ENCODE measurements at regions not wholly inside any gene's neighbourhood (a gene's known extent, or its start where the extent isn't known, plus 50 kb on each side); places are given as distances from the start of the nearest gene placed in this dataset.

GRCh38 chr14:26121181-26121580 is 476.7 kb downstream of the NOVA1 start:
- CTCF ChIA-PET = interaction anchor here (0.7 kb wide), 1 partner anchor 43 kb away, joined by 3 read pairs; no protein-coding TSS in a partner anchor
- no TSS peak for BruUV-seq (replicated peaks)
- POLR2A ChIA-PET (ENCODE audit: low non-redundant PET) = no interaction called here

GRCh38 chr14:26113911-26114640 is 483.8 kb downstream of the NOVA1 start:
- peak; percentile 52 for DNase-seq (ENCODE audit: low spot score)
- Histone ChIP-seq H3K4me3 (ENCODE audit: low read depth, low read length, poor library complexity, severe bottlenecking) (no peak overlapping the region), H3K27ac (ENCODE audit: low read depth, low read length, poor library complexity, severe bottlenecking) (peak overlapping the region; percentile 28), H3K4me1 (ENCODE audit: insufficient read depth, low read length, poor library complexity, severe bottlenecking) (peaks cover 20% of the 10 kb centered on the region), H3K36me3 (ENCODE audit: insufficient read depth, low read length, poor library complexity, severe bottlenecking) (no peaks in the 10 kb centered on the region), H3K27me3 (replicated peaks; ENCODE audit: insufficient read depth, low read depth, low read length, poor library complexity) (no peaks in the 10 kb centered on the region), H3K9me3 (ENCODE audit: low read depth, low read length, poor library complexity, severe bottlenecking) (no peaks in the 10 kb centered on the region)
- TF ChIP-seq CTCF (conservative IDR thresholded peaks at IDR 0.05; ENCODE audit: low read depth, low read length) = no peak
- TF ChIP-seq EZH2 (IDR thresholded peaks at IDR 0.05; ENCODE audit: borderline replicate concordance, low read depth, low read length, poor library complexity, severe bottlenecking) = no peak
- POLR2A ChIA-PET (ENCODE audit: low non-redundant PET) = no interaction called here
- CTCF ChIA-PET = no interaction called here
- BruUV-seq (replicated peaks) = no TSS peak
- intact Hi-C loops (cut with micrococcal nuclease; ENCODE audit: unreplicated experiment) = no loop called here

More at GRCh38 chr14:26121181-26121580, 476.7 kb downstream of the NOVA1 start:
- Histone ChIP-seq H3K9me3 (ENCODE audit: low read depth, low read length, poor library complexity, severe bottlenecking) (no peaks in the 10 kb centered on the region), H3K36me3 (ENCODE audit: insufficient read depth, low read length, poor library complexity, severe bottlenecking) (no peaks in the 10 kb centered on the region), H3K4me1 (ENCODE audit: insufficient read depth, low read length, poor library complexity, severe bottlenecking) (peaks cover 32% of the 10 kb centered on the region), H3K27me3 (replicated peaks; ENCODE audit: insufficient read depth, low read depth, low read length, poor library complexity) (no peaks in the 10 kb centered on the region), H3K27ac (ENCODE audit: low read depth, low read length, poor library complexity, severe bottlenecking) (no peak overlapping the region), H3K4me3 (ENCODE audit: low read depth, low read length, poor library complexity, severe bottlenecking) (no peak overlapping the region)
- intact Hi-C loops (cut with micrococcal nuclease; ENCODE audit: unreplicated experiment) = loop anchor here (10.0 kb wide), 1 partner anchor 516 kb away; no protein-coding TSS in a partner anchor
- TF ChIP-seq CTCF (conservative IDR thresholded peaks at IDR 0.05; ENCODE audit: low read depth, low read length) (no peak), EZH2 (IDR thresholded peaks at IDR 0.05; ENCODE audit: borderline replicate concordance, low read depth, low read length, poor library complexity, severe bottlenecking) (no peak)
- peak; percentile 94 for DNase-seq (ENCODE audit: low spot score)

- H3K27me3 ChIP-seq (replicated peaks; ENCODE audit: insufficient read depth, low read depth, low read length, poor library complexity) = no peaks in the 10 kb centered on the region
Measured at GRCh38 chr14:26104717-26105116, 493.1 kb downstream of the NOVA1 start.

More at GRCh38 chr14:26104717-26105116, 493.1 kb downstream of the NOVA1 start:
- no TSS peak for BruUV-seq (replicated peaks)
- TF ChIP-seq CTCF (conservative IDR thresholded peaks at IDR 0.05; ENCODE audit: low read depth, low read length) (no peak), EZH2 (IDR thresholded peaks at IDR 0.05; ENCODE audit: borderline replicate concordance, low read depth, low read length, poor library complexity, severe bottlenecking) (no peak)
- CTCF ChIA-PET = no interaction called here
- DNase-seq (ENCODE audit: low spot score) = peak; percentile 74
- Histone ChIP-seq H3K27ac (ENCODE audit: low read depth, low read length, poor library complexity, severe bottlenecking) (no peak overlapping the region), H3K9me3 (ENCODE audit: low read depth, low read length, poor library complexity, severe bottlenecking) (no peaks in the 10 kb centered on the region), H3K4me1 (ENCODE audit: insufficient read depth, low read length, poor library complexity, severe bottlenecking) (no peaks in the 10 kb centered on the region), H3K4me3 (ENCODE audit: low read depth, low read length, poor library complexity, severe bottlenecking) (no peak overlapping the region), H3K36me3 (ENCODE audit: insufficient read depth, low read length, poor library complexity, severe bottlenecking) (no peaks in the 10 kb centered on the region)
- POLR2A ChIA-PET (ENCODE audit: low non-redundant PET) = no interaction called here
- intact Hi-C loops (cut with micrococcal nuclease; ENCODE audit: unreplicated experiment) = no loop called here

All from A673 (cell line).